Uterus (tissue), 3 donors: ENCODE measurements at regions not wholly inside any gene's neighbourhood (a gene's known extent, or its start where the extent isn't known, plus 50 kb on each side); places are given as distances from the start of the nearest gene placed in this dataset.
"Not testable (repeated sequence)": the region's sequence is repeated elsewhere in the genome, so short reads cannot be mapped to it uniquely, and the experiment has no call there.

ENCODE experiments used
- DNase-seq, 2 donors: peaks; one replicate each; pipeline ENCODE4 v3.0.0-alpha.2; 2019 to 2020
- H3K27ac ChIP-seq, 2 donors: fragments of 200-600 bp; sonication (generic); 1 replicate in 1 of 2; 2 replicates in 1 of 2; pipeline ENCODE4 v1.5.1; 2016 to 2018
- H3K27me3 ChIP-seq, 2 donors: fragments of 200-600 bp; sonication (generic); one replicate each; pipeline ENCODE4 v1.5.1; 2018 to 2019; ENCODE audit warnings: control low read depth in 1 of 2
- H3K36me3 ChIP-seq, 2 donors: fragments of 200-600 bp; sonication (generic); one replicate each; pipeline ENCODE4 v1.5.1; 2019; ENCODE audit warnings: control low read depth in 1 of 2
- H3K4me1 ChIP-seq, 2 donors: fragments of 200-600 bp; sonication (generic); one replicate each; pipeline ENCODE4 v1.5.1; 2018 to 2019; ENCODE audit warnings: control low read depth in 1 of 2
- H3K4me3 ChIP-seq, 2 donors: fragments of 200-600 bp; sonication (generic); 1 replicate in 1 of 2; 2 replicates in 1 of 2; pipeline ENCODE4 v1.5.1; 2018 to 2019; ENCODE audit warnings: mild to moderate bottlenecking in 1 of 2
- H3K9me3 ChIP-seq, 2 donors: fragments of 200-600 bp; sonication (generic); one replicate each; pipeline ENCODE4 v1.5.1; 2019; ENCODE audit warnings: control low read depth in 1 of 2
- POLR2A ChIP-seq, 2 donors: fragments of 450-650 bp; IDR thresholded peaks; one replicate each; pipeline ENCODE4 v1.6.1; 2016; ENCODE audit warnings: antibody characterized with exemption in 2 of 2, mild to moderate bottlenecking in 1 of 2, moderate library complexity in 1 of 2
- intact Hi-C: fragments of 100-400 bp; cut with DNase I; formaldehyde crosslinking; loops from one replicate; pipeline ENCODE4 v1.15.1; 2023; ENCODE audit warnings: low total_unique reads
- TF ChIP-seq, protein P1 (sequence below), 4 experiments: fragments of 200-600 bp in 2 of 4; fragments of 450-650 bp in 2 of 4; sonication (generic) in 2 of 4; IDR thresholded peaks; one replicate each; pipeline ENCODE4 v1.5.1; 2016 to 2019; ENCODE audit warnings: antibody characterized with exemption in 4 of 4, mild to moderate bottlenecking in 2 of 4, moderate library complexity in 1 of 4
- donor health status: DM: yes; HTN: yes; CAD: no.

DNA sequence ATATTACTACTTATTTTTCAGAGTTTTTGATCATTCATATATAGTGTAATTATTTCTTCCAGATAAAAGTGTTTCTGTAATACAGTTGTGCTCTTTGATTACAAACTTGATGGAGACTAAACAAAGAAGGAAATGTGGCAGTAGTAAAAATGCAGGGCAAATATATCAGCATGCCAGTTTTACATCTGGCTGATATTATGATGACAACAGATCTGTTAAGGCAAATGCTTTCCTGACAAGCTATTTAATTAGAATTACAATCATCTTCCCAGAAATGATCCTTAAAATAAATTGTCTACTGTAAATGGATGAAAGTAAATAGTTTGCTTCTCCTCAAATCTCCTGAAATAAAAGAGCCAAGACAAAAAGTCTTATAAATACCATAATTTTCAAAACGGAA, 1659.8 kb downstream of the BRINP3 start:
- Histone ChIP-seq H3K36me3 (no peaks in the 10 kb centered on the region), H3K9me3 (no peaks in the 10 kb centered on the region), H3K27me3 (peaks cover 0 to 8% of the 10 kb centered on the region in 2 donors), H3K4me3 (no peak overlapping the region), H3K27ac (no peak overlapping the region), H3K4me1 (no peaks in the 10 kb centered on the region)
- no peak for DNase-seq
- no peak for TF ChIP-seq POLR2A (IDR thresholded peaks at IDR 0.05)
- TF ChIP-seq, protein P1, sequence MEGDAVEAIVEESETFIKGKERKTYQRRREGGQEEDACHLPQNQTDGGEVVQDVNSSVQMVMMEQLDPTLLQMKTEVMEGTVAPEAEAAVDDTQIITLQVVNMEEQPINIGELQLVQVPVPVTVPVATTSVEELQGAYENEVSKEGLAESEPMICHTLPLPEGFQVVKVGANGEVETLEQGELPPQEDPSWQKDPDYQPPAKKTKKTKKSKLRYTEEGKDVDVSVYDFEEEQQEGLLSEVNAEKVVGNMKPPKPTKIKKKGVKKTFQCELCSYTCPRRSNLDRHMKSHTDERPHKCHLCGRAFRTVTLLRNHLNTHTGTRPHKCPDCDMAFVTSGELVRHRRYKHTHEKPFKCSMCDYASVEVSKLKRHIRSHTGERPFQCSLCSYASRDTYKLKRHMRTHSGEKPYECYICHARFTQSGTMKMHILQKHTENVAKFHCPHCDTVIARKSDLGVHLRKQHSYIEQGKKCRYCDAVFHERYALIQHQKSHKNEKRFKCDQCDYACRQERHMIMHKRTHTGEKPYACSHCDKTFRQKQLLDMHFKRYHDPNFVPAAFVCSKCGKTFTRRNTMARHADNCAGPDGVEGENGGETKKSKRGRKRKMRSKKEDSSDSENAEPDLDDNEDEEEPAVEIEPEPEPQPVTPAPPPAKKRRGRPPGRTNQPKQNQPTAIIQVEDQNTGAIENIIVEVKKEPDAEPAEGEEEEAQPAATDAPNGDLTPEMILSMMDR (IDR thresholded peaks at IDR 0.05) = no peak
- intact Hi-C loops = no loop called here

DNA sequence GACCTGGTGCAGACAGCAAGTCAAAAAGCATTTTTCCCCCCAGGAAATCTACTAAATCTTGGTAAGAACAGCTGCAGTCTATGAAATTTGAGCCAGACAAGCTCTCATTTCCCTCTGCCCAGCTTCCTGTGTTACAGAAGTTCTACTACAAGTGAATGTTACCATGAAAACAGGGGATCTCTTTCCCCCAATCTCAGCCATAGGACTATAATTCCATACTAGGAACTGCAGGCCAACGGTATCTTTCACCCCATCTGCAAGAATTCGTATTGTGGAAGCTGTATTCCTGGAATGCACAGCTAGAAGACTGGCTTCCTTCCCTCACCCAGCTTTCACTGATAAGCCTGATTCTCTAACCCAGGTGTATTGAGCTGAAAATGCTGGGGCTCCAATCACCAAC, 1655.4 kb downstream of the BRINP3 start:
- intact Hi-C loops = no loop called here
- Histone ChIP-seq H3K27ac (no peak overlapping the region), H3K36me3 (no peaks in the 10 kb centered on the region), H3K27me3 (peaks cover 0 to 8% of the 10 kb centered on the region in 2 donors), H3K4me3 (no peak overlapping the region), H3K4me1 (no peaks in the 10 kb centered on the region), H3K9me3 (no peaks in the 10 kb centered on the region)
- no peak for DNase-seq
- TF ChIP-seq, protein P1 (IDR thresholded peaks at IDR 0.05) = no peak
- TF ChIP-seq POLR2A (IDR thresholded peaks at IDR 0.05) = no peak

DNA sequence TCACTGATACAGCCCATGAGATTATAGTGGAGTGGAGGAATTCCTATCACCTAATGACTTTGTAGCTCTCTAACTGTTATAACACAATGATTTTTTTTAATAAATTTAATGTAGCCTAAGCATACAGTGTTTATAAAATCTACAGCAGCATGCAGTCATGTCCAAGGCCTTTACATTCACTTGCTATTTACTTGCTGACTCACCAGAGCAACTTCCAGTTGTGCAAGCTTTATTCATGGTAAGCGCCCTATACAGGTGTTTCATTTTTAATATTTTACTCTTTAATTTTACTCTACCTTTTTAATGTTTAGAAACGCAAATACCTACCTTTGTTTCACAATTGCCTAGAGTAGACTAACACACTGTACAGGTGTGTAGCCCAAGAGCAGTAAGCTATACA, 1652.2 kb downstream of the BRINP3 start:
- H3K4me1 ChIP-seq = no peaks in the 10 kb centered on the region
- no peak overlapping the region for H3K27ac ChIP-seq

DNA sequence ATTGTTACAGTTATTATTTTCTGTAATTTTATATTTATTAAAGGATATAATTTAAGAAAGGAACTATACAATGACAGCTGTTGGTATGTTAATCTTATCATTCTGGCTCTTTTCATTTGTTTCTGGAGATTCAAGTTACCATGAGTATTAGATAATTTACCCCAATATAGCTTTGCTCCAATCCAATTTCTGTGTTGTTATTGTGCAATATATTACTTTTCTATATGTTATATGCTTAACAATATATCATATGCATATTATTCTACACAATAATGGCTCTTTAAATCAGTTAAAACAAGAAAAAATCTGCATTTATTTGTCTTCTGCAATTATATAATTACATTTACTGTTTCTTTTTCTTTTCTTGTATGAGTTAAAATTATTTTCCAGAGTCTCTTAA, 1650.9 kb downstream of the BRINP3 start:
- no peak for DNase-seq
- H3K4me1 ChIP-seq = no peaks in the 10 kb centered on the region
- TF ChIP-seq, protein P1 (IDR thresholded peaks at IDR 0.05) = no peak
- no peak for TF ChIP-seq POLR2A (IDR thresholded peaks at IDR 0.05)
- no peak overlapping the region for H3K4me3 ChIP-seq
- intact Hi-C loops = no loop called here
- H3K27me3 ChIP-seq = no peaks in the 10 kb centered on the region
- no peaks in the 10 kb centered on the region for H3K36me3 ChIP-seq
- no peak overlapping the region for H3K27ac ChIP-seq
- no peaks in the 10 kb centered on the region for H3K9me3 ChIP-seq

More for the DNA sequence above, 1652.2 kb downstream of the BRINP3 start:
- TF ChIP-seq POLR2A (IDR thresholded peaks at IDR 0.05) = no peak
- Histone ChIP-seq H3K27me3 (no peaks in the 10 kb centered on the region), H3K9me3 (no peaks in the 10 kb centered on the region), H3K4me3 (no peak overlapping the region), H3K36me3 (no peaks in the 10 kb centered on the region)
- DNase-seq = no peak
- intact Hi-C loops = no loop called here

DNA sequence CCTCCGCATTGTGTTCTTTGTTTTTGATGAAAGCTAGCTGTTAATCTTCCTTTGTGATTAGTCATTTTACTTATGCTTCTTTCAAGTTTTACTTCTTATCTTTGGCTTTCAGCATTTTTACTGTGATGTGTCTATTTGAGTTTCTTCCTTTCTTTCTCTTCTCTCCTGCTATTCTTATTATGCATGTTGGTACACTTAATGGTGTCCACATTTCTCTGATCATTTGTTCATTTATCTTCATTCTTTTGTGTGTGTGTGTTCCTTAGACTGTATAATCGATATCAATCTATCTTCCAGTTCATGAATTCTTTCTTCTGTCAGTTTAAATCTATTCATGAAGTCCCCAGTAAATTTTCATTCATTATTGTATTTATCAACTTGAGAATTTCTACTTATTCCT, 1650.3 kb downstream of the BRINP3 start:
- Histone ChIP-seq H3K4me1 (no peaks in the 10 kb centered on the region), H3K4me3 (no peak overlapping the region), H3K9me3 (no peaks in the 10 kb centered on the region), H3K36me3 (no peaks in the 10 kb centered on the region), H3K27me3 (no peaks in the 10 kb centered on the region), H3K27ac (no peak overlapping the region)
- no peak for DNase-seq
- intact Hi-C loops = no loop called here
- TF ChIP-seq, protein P1 (IDR thresholded peaks at IDR 0.05) = no peak
- no peak for TF ChIP-seq POLR2A (IDR thresholded peaks at IDR 0.05)

DNA sequence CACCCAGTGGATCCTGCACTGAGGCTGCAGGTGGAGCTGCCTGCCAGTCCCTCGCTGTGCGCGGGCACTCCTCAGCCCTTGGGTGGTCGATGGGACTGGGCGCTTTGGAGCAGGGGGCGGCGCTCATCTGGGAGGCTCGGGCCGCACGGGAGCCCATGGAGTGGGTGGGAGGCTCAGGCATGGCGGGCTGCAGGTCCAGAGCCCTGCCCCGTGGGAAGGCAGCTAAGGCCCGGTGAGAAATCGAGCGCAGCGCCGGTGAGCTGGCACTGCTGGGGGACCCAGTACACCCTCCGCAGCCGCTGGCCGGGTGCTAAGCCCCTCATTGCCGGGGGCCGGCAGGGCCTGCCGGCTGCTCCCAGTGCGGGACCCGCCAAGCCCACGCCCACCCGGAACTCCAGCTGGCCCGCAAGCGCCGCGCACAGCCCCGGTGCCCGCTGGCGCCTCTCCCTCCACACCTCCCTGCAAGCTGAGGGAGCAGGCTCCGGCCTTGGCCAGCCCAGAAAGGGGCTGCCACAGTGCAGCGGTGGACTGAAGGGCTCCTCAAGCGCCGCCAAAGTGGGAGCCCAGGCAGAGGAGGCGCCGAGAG, 1636.5 kb downstream of the BRINP3 start:
- H3K9me3 ChIP-seq, H3K4me1 ChIP-seq, H3K36me3 ChIP-seq, intact Hi-C loops, H3K4me3 ChIP-seq, DNase-seq, H3K27ac ChIP-seq, H3K27me3 ChIP-seq: not testable (repeated sequence)
